PFSK-1 (cell line): ENCODE measurements at regions not wholly inside any gene's neighbourhood (a gene's known extent, or its start where the extent isn't known, plus 50 kb on each side); places are given as distances from the start of the nearest gene placed in this dataset.

Experiments used
- TAF1 ChIP-seq: IDR thresholded peaks from 2 replicates; pipeline ENCODE4 v1.6.1; 2012; ENCODE audit warnings: low read length, control low read depth, borderline replicate concordance; ENCODE audit not compliant: insufficient read depth
- TF ChIP-seq, protein P1 (sequence below), 2 experiments: IDR thresholded peaks; 2 replicates each; pipeline versions ENCODE4 v1.6.1 to v1.8.0; 2011 to 2012; ENCODE audit warnings: low read depth in 2 of 2, low read length in 2 of 2, control low read depth in 1 of 2, inconsistent platforms in 1 of 2, mild to moderate bottlenecking in 1 of 2, moderate library complexity in 1 of 2; ENCODE audit not compliant: insufficient read depth in 1 of 2

DNA sequence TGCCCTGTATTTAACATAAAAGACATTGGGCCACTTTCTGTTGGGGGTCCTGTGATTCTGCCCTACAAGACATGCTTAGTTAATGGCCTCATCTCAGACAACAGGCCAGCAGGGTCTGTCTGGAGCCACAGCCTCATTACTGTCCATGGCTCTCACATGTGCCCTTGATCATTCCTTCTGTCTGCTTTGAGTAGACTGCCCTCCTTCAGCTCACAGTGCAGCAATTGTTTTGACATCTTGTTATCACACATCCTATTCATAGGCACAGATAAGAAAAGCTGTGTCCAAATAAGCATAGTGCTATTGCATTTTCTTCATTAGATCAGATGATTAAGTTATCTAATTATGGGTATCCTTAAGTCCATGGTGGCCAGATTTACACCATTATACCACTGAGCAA, 127.9 kb downstream of the KCTD12 start:
- TF ChIP-seq, protein P1, sequence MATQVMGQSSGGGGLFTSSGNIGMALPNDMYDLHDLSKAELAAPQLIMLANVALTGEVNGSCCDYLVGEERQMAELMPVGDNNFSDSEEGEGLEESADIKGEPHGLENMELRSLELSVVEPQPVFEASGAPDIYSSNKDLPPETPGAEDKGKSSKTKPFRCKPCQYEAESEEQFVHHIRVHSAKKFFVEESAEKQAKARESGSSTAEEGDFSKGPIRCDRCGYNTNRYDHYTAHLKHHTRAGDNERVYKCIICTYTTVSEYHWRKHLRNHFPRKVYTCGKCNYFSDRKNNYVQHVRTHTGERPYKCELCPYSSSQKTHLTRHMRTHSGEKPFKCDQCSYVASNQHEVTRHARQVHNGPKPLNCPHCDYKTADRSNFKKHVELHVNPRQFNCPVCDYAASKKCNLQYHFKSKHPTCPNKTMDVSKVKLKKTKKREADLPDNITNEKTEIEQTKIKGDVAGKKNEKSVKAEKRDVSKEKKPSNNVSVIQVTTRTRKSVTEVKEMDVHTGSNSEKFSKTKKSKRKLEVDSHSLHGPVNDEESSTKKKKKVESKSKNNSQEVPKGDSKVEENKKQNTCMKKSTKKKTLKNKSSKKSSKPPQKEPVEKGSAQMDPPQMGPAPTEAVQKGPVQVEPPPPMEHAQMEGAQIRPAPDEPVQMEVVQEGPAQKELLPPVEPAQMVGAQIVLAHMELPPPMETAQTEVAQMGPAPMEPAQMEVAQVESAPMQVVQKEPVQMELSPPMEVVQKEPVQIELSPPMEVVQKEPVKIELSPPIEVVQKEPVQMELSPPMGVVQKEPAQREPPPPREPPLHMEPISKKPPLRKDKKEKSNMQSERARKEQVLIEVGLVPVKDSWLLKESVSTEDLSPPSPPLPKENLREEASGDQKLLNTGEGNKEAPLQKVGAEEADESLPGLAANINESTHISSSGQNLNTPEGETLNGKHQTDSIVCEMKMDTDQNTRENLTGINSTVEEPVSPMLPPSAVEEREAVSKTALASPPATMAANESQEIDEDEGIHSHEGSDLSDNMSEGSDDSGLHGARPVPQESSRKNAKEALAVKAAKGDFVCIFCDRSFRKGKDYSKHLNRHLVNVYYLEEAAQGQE (IDR thresholded peaks at IDR 0.05; ENCODE audit: insufficient read depth in 1 of 2, low read depth in 2 of 2, low read length in 2 of 2), result no peak
- TF ChIP-seq TAF1, result no peak
